Caki2 (cell line): ENCODE measurements at regions not wholly inside any gene's neighbourhood (a gene's known extent, or its start where the extent isn't known, plus 50 kb on each side); places are given as distances from the start of the nearest gene placed in this dataset.

Source experiments
- DNase-seq: peaks from one replicate; pipeline ENCODE4 v3.0.0-alpha.2; 2015; ENCODE audit warnings: low read depth
- in situ Hi-C: cut with HindIII; loops from 2 replicates; pipeline ENCODE4 v1.10.0; 2016; ENCODE audit warnings: low sequenced_read_pairs, low pct_unique_long_range_greater_than_20kb, mixed read lengths

DNA sequence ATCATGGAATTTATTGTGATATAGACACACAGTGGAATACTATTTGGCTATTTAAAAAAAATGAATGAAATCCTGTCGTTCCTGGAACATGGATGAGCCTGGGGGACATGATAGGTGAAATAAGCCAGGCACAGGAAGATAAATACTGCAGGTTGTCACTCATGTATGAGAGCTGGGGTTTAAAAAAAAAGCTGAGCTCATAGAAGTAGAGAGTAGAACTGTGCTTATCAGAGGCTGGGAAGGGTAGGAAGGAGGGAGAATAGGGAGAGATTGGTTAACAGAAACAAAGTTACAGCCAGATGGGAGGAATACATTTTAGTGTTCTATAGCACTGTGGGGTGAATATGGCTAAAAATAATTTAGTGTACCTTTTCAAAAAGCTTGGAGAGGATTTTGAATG is 200.6 kb upstream of the NR4A3 start:
- in situ Hi-C loops: no loop called here

DNA sequence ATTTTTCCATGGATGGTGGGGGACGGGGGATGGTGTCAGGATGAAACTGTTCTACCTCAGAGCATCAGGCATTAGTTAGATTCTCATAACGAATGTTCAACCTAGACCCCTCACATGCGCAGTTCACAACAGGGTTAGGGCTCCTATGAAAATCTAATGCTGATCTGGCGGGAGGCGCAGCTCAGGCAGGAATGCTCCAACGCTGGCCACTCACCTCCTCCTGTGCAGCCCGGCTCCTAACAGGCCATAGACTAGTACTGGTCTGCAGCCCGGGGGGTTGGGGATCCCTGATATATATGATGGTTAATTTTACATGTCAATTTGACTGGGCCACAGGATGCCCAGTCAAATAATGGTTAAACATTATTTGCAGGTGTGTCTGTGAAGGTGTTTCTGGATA is 199.0 kb upstream of the NR4A3 start:
- in situ Hi-C loops: no loop called here
- no peak for DNase-seq

More for the DNA sequence above, 200.6 kb upstream of the NR4A3 start:
- DNase-seq: no peak

DNA sequence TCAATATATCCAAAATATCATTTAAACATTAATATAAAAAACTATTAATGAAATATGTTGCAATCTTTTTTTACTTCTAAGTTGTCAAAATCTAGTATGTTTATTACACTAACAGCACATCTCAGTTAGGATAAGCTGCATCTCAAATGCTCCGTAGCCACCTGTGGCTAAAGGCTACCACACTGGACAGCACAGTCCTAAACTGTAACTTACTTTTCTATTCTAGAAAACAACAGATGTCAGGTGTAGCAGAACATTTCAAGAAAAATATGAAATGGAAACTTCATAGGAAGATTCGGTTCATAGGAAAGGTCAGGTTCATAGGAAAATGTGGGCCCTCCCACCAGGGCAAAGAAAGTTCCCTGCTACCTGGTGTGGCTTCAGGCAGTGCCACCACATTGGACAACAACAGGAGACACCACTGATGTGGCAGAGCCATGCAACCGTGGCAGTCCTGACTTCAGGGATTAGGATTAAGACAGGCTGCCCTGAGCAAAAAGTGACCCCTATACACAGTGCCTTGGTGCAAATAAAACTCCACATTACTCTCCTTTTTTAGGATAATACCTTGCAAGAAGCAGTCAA is 197.8 kb upstream of the NR4A3 start:
- in situ Hi-C loops: no loop called here
- DNase-seq: no peak

DNA sequence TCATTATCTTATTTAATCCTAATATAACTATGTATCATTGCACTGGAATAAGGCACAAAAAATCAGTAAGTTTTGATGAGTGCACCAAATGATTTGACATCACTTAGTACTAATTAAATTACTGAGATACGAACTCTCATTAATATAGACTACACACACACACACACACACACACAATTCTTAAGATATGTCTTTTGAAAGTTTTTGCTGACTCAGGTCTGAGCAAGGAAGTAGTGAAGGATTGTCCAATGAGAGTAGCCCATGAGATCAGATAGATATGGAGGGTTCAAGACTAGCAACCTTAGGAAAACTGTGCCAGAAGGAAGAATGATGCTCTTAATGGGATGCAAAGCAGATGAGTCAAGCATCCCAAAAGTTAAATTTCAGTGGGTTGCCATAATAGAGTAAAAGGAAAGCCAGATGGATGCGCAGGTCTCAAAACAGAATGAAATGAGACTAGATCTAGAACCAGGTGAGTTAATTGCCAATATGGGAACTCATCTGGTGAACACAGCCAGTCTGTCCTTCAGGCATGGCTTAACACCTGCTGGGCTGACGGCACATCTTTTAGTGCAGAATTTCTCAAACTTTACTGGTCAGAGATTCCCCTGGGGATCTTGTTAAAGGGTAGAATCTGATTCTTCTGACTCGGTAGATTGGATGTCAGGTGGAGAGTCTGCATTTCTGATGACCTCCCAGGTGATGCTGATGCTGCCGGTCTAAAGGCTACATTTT is 197.0 kb upstream of the NR4A3 start:
- DNase-seq: no peak
- in situ Hi-C loops: no loop called here

GRCh38 chr9:99626426-99626825 is 195.3 kb upstream of the NR4A3 start:
- in situ Hi-C loops: no loop called here
- no peak for DNase-seq

DNA sequence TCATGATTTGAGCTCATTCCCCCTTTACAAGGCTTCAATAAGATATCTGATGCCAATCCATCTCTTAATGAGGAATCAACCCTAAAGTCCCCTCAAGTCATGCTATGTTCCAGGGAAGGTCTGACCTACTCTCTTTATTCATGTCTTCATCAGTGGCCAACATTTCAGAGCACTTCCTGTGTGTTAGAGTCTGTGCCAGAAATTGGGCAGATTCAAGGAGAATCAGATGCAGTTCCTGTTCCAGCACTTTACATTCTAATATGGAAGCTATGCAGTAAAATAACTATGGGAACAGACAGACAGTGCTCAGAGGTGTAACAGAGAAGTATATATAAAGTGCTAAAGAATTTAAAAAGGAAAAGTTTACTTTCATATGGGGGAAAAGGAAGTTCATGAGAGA is 193.4 kb upstream of the NR4A3 start:
- in situ Hi-C loops: no loop called here
- no peak for DNase-seq

DNA sequence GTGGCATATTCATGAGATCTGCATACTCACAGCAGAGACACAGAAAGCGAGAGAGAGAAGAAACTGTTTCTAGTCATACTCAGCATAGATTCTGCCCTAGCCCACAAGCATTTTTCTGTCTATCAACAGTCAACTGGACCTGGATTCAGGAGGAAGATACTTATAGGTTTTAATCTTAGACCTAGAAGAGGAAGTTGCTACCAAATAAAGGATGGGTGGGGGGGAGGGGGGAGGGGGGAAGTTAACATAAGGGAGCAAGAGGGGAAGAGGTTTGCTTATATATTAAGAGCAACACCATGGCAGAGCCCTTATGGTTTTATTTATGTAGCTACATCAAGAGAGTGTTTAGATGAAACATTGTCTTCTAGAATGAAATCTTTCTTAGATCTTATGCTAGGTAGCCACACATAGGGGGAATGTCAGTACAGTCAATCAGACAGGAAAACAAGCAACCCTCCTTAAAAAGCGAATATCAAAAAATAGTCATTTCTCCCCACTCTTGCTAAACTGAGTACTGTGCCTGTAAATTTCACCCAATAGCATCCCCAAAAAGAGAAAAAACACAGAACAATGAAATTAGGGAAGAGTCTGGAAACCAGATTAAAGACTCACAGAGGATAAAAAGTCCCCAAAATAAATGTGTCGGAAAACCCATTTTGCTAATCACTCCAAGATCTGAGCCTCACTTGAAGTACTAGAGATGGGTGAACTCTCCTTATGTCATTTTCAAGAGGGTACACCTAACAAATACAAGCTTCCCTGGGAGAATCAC is 192.7 kb upstream of the NR4A3 start:
- in situ Hi-C loops: no loop called here
- DNase-seq: no peak

DNA sequence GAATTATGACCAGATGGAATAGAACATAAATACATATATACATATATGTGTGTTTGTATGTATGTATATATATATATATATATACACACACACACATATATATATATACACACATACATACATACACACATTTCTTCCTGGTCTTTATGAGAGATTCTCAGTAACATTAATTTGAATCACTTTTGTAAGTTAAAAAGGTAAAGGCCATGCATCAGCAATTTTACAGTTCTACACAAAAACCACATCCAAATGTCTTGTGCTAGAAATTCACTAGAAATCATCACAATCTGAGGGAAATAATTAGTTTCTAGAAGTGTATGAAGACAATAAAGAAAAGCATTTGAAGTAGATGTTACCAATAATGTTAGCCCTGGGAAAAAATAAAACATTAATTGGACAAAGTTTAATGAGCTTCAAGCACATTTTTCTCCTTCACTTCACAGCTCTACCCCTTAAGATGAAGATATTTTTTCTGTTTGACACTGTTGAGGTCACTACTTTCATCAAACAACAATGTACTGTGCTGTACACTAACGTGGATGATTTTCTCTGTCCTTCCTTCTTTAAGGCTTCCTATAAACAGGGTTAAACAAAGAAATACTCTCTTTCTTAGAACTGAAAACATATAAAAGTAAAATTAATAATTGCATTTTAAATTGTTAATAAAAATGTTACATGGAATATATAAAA is 189.2 kb upstream of the NR4A3 start:
- DNase-seq: no peak
- in situ Hi-C loops: no loop called here

DNA sequence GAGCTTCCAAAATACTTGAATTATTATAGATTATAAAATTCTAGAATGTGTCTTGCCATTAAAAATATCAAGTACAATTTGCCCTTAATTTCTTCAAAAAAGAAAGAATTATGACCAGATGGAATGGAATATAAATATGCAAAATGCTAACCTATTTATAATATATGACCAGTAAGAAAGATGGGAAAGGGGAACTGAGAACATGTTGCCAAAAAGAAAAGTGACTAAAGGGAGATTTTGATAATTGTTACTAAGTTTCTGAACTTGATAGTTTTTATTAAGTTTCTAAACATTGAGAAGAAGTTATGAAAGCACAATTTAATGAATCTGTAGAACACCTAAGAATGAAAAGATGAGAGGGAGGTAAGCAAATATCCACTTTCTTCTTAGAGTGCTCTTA is 188.4 kb upstream of the NR4A3 start:
- in situ Hi-C loops: no loop called here
- no peak for DNase-seq

- in situ Hi-C loops: no loop called here
- no peak for DNase-seq
Measured at GRCh38 chr9:99634186-99634585, 187.5 kb upstream of the NR4A3 start.

GRCh38 chr9:99635032-99635431 is 186.7 kb upstream of the NR4A3 start:
- in situ Hi-C loops: no loop called here
- no peak for DNase-seq

GRCh38 chr9:99637641-99638040 is 184.0 kb upstream of the NR4A3 start:
- in situ Hi-C loops: no loop called here
- no peak for DNase-seq

DNA sequence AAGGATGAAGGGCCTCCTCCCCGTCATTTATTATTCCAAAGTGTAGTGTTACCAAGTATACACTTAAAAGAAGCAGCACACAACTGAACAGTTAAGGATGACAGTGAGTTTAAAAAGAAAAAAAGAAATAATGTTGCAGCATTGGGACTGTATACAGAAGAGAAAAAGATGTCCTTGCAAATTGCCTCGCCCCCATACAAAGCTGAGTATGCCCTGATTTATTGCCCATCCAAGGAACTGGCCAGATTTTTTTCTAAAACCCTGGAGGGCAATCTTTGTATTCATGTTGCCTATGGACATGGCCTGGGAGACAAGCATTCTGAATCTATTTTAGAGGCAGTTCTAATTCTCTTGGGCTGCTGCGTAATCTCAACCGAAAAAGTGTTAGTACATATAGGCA is 182.7 kb upstream of the NR4A3 start:
- in situ Hi-C loops: no loop called here
- DNase-seq: no peak

GRCh38 chr9:99647604-99648003 is 174.1 kb upstream of the NR4A3 start:
- DNase-seq: no peak
- in situ Hi-C loops: no loop called here

DNA sequence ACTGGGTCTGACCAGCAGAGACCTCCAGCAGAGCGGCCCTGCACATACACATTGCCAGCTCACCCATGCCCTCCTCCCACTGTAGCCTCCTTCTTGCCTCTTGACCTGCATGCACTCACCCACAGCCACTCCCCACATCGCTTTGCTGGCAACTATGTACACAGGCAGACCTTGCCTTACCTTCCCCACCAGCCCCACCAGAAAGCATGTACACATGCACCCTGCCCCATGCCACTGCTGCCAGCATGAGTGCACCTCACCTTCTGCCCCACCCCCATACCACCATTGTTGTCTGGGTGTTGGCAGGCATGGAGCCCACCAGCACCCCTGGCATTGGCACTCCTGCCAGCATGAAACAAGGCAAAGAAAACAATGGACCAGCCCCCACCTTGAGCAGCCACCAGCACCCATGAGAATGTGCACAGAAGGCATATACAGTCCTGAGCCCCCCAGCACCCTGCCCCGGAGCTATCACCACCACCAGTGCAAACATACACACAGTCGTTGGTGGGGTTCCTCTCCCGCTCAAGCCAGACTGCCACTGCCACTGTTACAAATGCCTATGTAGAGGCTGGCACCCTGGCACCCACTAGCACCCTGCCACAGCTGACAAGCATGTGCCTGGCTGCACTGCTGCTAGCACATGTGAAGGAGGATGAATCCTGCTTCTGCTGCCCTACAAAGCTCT is 171.4 kb upstream of the NR4A3 start:
- no peak for DNase-seq
- in situ Hi-C loops: no loop called here

GRCh38 chr9:99660191-99660636 is 161.5 kb upstream of the NR4A3 start:
- in situ Hi-C loops: no loop called here
- no peak for DNase-seq

DNA sequence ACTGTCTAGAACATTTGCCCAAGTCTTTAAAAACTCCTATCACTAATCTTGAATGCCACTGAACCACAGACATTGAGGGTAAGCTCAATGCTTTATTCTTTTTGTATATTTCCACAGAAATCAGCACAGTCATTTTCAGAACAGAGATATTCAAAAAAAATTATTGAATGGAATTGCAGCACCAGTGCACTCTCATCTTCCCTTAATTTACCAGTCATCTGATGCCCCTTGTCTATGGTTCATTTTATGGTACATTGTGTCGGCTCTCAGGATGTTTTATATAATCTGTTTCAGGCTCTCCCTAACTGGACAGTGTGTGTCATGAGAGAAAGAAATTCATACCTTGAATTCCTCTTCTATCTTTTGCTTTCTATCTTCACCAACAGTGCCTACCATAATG is 158.4 kb upstream of the NR4A3 start:
- in situ Hi-C loops: no loop called here
- DNase-seq: no peak

DNA sequence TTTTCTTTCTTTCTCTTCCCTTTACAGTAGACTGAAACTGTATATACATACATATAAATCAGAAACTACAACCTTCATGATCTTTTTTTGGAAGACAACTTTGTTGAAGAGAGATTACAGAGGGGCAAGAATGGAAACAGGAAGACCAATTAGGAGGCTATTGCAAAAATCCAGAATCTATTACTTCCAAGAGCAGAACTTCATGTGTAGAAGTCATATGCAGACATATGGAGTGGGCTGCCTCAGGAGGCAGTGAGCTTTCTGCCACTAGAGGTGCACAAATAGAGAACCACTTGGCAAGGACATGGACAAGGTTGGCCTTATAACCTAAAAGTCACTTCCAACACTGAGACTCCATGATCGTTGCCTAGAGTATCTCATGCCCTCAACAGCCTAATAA is 157.8 kb upstream of the NR4A3 start:
- no peak for DNase-seq
- in situ Hi-C loops: no loop called here
